HL-60 (cell line): ENCODE measurements at regions not wholly inside any gene's neighbourhood (a gene's known extent, or its start where the extent isn't known, plus 50 kb on each side); places are given as distances from the start of the nearest gene placed in this dataset.

Source experiments
- GABPA ChIP-seq: IDR thresholded peaks from 2 replicates; pipeline ENCODE4 v1.6.1; 2012; ENCODE audit warnings: low read depth
- POLR2AphosphoS5 ChIP-seq: IDR thresholded peaks from 2 replicates; pipeline ENCODE4 v1.6.1; 2012; ENCODE audit warnings: low read depth
- SPI1 ChIP-seq: IDR thresholded peaks from 2 replicates; pipeline ENCODE4 v1.6.1; 2012; ENCODE audit warnings: low read depth, mild to moderate bottlenecking, borderline replicate concordance
- TF ChIP-seq, protein P1 (sequence below): IDR thresholded peaks from one replicate; pipeline ENCODE4 v1.5.1; 2011; ENCODE audit warnings: low read length, control low read depth, inconsistent platforms; ENCODE audit not compliant: insufficient read depth
- TF ChIP-seq, protein P2 (sequence below): IDR thresholded peaks from 2 replicates; pipeline ENCODE4 v1.6.1; 2012; ENCODE audit warnings: low read depth; ENCODE audit not compliant: insufficient replicate concordance

DNA sequence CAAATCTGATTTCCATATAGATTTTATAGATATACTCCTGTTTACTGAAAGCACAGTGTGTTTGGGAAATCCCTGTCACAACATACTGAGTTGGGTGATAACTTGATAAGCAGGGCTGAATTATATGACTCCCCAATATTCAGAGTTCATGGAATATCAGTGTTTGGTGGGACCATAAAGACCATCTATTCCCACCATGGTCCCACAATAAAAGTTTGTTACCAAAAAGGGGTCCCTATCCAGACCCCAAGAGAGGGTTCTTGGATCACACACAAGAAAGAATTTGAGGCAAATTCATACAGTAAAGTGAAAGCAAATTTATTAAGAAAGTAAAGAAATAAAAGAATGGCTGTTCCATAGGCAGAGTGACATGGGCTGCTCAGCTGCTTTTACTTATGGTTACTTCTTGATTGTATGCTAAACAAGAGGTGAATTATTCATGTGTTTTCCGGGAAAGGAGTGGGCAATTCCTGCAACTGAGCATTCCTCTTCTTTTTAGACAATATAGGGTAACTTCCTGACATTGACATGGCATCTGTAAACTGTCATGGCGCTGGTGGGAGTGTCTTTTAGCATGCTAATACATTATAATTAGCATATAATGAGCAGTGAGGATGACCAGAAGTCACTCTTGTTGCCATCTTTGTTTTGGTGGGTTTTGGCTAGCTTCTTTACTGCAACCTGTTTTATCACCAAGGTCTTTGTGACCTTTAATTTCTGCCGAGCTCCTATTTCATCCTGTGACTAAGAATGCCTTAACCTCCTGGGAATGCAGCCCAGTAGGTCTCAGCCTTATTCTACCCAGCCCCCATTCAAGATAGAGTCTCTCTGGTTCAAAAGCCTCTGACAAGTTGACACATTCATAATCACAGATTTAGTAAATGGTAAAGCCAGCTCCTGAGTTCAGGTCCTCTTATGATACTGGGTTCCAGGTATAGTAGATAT, 240.6 kb upstream of the PDGFD start:
- TF ChIP-seq POLR2AphosphoS5 (no peak), SPI1 (no peak), GABPA (no peak)
- TF ChIP-seq, protein P1, sequence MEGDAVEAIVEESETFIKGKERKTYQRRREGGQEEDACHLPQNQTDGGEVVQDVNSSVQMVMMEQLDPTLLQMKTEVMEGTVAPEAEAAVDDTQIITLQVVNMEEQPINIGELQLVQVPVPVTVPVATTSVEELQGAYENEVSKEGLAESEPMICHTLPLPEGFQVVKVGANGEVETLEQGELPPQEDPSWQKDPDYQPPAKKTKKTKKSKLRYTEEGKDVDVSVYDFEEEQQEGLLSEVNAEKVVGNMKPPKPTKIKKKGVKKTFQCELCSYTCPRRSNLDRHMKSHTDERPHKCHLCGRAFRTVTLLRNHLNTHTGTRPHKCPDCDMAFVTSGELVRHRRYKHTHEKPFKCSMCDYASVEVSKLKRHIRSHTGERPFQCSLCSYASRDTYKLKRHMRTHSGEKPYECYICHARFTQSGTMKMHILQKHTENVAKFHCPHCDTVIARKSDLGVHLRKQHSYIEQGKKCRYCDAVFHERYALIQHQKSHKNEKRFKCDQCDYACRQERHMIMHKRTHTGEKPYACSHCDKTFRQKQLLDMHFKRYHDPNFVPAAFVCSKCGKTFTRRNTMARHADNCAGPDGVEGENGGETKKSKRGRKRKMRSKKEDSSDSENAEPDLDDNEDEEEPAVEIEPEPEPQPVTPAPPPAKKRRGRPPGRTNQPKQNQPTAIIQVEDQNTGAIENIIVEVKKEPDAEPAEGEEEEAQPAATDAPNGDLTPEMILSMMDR = no peak
- TF ChIP-seq, protein P2, sequence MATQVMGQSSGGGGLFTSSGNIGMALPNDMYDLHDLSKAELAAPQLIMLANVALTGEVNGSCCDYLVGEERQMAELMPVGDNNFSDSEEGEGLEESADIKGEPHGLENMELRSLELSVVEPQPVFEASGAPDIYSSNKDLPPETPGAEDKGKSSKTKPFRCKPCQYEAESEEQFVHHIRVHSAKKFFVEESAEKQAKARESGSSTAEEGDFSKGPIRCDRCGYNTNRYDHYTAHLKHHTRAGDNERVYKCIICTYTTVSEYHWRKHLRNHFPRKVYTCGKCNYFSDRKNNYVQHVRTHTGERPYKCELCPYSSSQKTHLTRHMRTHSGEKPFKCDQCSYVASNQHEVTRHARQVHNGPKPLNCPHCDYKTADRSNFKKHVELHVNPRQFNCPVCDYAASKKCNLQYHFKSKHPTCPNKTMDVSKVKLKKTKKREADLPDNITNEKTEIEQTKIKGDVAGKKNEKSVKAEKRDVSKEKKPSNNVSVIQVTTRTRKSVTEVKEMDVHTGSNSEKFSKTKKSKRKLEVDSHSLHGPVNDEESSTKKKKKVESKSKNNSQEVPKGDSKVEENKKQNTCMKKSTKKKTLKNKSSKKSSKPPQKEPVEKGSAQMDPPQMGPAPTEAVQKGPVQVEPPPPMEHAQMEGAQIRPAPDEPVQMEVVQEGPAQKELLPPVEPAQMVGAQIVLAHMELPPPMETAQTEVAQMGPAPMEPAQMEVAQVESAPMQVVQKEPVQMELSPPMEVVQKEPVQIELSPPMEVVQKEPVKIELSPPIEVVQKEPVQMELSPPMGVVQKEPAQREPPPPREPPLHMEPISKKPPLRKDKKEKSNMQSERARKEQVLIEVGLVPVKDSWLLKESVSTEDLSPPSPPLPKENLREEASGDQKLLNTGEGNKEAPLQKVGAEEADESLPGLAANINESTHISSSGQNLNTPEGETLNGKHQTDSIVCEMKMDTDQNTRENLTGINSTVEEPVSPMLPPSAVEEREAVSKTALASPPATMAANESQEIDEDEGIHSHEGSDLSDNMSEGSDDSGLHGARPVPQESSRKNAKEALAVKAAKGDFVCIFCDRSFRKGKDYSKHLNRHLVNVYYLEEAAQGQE = no peak
